Parathyroid adenoma (tissue), 2 donors: ENCODE measurements at regions not wholly inside any gene's neighbourhood (a gene's known extent, or its start where the extent isn't known, plus 50 kb on each side); places are given as distances from the start of the nearest gene placed in this dataset.

Experiments used
- H2AFZ ChIP-seq: fragments of 300-600 bp; sonication (generic); one replicate; pipeline ENCODE4 v1.7.0; 2017; ENCODE audit warnings: antibody characterized with exemption, mild to moderate bottlenecking
- H3K27ac ChIP-seq: fragments of 300-600 bp; sonication (generic); one replicate; pipeline ENCODE4 v1.7.0; 2017
- H3K27me3 ChIP-seq: fragments of 300-600 bp; sonication (generic); one replicate; pipeline ENCODE4 v1.7.0; 2017; ENCODE audit warnings: low read length; ENCODE audit not compliant: control insufficient read depth, insufficient read depth
- H3K36me3 ChIP-seq: fragments of 300-600 bp; sonication (generic); one replicate; pipeline ENCODE4 v1.7.0; 2017; ENCODE audit warnings: low read length; ENCODE audit not compliant: control insufficient read depth, insufficient read depth
- H3K4me1 ChIP-seq: fragments of 300-600 bp; sonication (generic); one replicate; pipeline ENCODE4 v1.7.0; 2017; ENCODE audit warnings: control low read depth
- H3K4me2 ChIP-seq: fragments of 300-600 bp; sonication (generic); one replicate; pipeline ENCODE4 v1.7.0; 2017; ENCODE audit warnings: low read length
- H3K4me3 ChIP-seq: fragments of 300-600 bp; sonication (generic); one replicate; pipeline ENCODE4 v1.7.0; 2017; ENCODE audit warnings: low read depth, low read length
- H3K79me2 ChIP-seq: fragments of 300-600 bp; sonication (generic); one replicate; pipeline ENCODE4 v1.7.0; 2017; ENCODE audit warnings: control low read depth
- H3K9ac ChIP-seq: fragments of 300-600 bp; sonication (generic); one replicate; pipeline ENCODE4 v1.7.0; 2017; ENCODE audit warnings: mild to moderate bottlenecking
- H3K9me3 ChIP-seq: fragments of 300-600 bp; sonication (generic); one replicate; pipeline ENCODE4 v1.7.0; 2017; ENCODE audit warnings: low read length; ENCODE audit not compliant: control insufficient read depth
- TF ChIP-seq, protein P1 (sequence below): fragments of 300-600 bp; sonication (generic); IDR thresholded peaks from one replicate; pipeline ENCODE4 v1.7.0; 2017; ENCODE audit warnings: antibody characterized with exemption, mild to moderate bottlenecking
- donor health status: primary hyperparathyroidism.

- H3K27ac ChIP-seq = no peak overlapping the region
- TF ChIP-seq, protein P1, sequence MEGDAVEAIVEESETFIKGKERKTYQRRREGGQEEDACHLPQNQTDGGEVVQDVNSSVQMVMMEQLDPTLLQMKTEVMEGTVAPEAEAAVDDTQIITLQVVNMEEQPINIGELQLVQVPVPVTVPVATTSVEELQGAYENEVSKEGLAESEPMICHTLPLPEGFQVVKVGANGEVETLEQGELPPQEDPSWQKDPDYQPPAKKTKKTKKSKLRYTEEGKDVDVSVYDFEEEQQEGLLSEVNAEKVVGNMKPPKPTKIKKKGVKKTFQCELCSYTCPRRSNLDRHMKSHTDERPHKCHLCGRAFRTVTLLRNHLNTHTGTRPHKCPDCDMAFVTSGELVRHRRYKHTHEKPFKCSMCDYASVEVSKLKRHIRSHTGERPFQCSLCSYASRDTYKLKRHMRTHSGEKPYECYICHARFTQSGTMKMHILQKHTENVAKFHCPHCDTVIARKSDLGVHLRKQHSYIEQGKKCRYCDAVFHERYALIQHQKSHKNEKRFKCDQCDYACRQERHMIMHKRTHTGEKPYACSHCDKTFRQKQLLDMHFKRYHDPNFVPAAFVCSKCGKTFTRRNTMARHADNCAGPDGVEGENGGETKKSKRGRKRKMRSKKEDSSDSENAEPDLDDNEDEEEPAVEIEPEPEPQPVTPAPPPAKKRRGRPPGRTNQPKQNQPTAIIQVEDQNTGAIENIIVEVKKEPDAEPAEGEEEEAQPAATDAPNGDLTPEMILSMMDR = no peak
- H3K27me3 ChIP-seq = no peaks in the 10 kb centered on the region
- no peak overlapping the region for H3K4me3 ChIP-seq
- no peaks in the 10 kb centered on the region for H3K4me1 ChIP-seq
- H2AFZ ChIP-seq = no peak overlapping the region
- no peaks in the 10 kb centered on the region for H3K79me2 ChIP-seq
- no peak overlapping the region for H3K9ac ChIP-seq
- H3K4me2 ChIP-seq = no peak overlapping the region
- no peaks in the 10 kb centered on the region for H3K9me3 ChIP-seq
- no peaks in the 10 kb centered on the region for H3K36me3 ChIP-seq
Measured at GRCh38 chr10:2658780-2659179, 408.6 kb upstream of the PFKP start.

DNA sequence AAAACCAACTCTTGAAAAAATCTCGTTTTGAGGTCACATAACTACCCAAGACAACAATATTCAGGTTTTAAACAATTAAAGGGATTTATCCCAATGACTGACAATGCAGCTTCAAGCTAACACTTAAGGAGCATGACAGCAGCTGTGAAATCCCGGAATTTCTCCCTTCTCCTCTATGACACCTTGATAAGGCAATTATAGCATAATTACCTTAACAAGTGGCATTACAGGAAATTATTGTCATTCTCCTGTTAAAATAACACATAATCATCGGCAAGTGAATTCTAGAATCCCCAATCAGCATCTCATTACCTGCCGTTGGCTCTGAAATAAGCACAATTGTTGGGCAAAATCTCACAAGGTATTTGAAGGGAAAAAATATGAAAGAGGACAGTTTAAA lies 417.0 kb upstream of the PFKP start:
- Histone ChIP-seq H3K36me3 (no peaks in the 10 kb centered on the region), H3K4me1 (no peaks in the 10 kb centered on the region), H3K9ac (no peak overlapping the region), H3K27me3 (no peaks in the 10 kb centered on the region), H3K4me2 (no peak overlapping the region), H3K4me3 (no peak overlapping the region), H3K79me2 (no peaks in the 10 kb centered on the region), H3K9me3 (no peaks in the 10 kb centered on the region), H3K27ac (no peak overlapping the region), H2AFZ (no peak overlapping the region)
- TF ChIP-seq, protein P1 = no peak

- no peaks in the 10 kb centered on the region for H3K79me2 ChIP-seq
- no peak overlapping the region for H3K27ac ChIP-seq
- H3K4me3 ChIP-seq = no peak overlapping the region
- no peaks in the 10 kb centered on the region for H3K36me3 ChIP-seq
- H3K4me2 ChIP-seq = no peak overlapping the region
- no peak overlapping the region for H2AFZ ChIP-seq
- TF ChIP-seq, protein P1 = no peak
- H3K27me3 ChIP-seq = no peaks in the 10 kb centered on the region
- no peak overlapping the region for H3K9ac ChIP-seq
- no peaks in the 10 kb centered on the region for H3K9me3 ChIP-seq
- no peaks in the 10 kb centered on the region for H3K4me1 ChIP-seq
Measured at GRCh38 chr10:2641028-2641427, 426.3 kb upstream of the PFKP start.

GRCh38 chr10:2633630-2634029 lies 433.7 kb upstream of the PFKP start:
- no peaks in the 10 kb centered on the region for H3K36me3 ChIP-seq
- H3K79me2 ChIP-seq = no peaks in the 10 kb centered on the region
- H3K4me2 ChIP-seq = no peak overlapping the region
- TF ChIP-seq, protein P1 = no peak
- no peaks in the 10 kb centered on the region for H3K9me3 ChIP-seq
- no peaks in the 10 kb centered on the region for H3K27me3 ChIP-seq
- H3K9ac ChIP-seq = no peak overlapping the region
- no peaks in the 10 kb centered on the region for H3K4me1 ChIP-seq
- H3K27ac ChIP-seq = no peak overlapping the region
- no peak overlapping the region for H3K4me3 ChIP-seq
- no peak overlapping the region for H2AFZ ChIP-seq

- Histone ChIP-seq H3K4me1 (no peaks in the 10 kb centered on the region), H3K27ac (no peak overlapping the region), H3K36me3 (no peaks in the 10 kb centered on the region), H3K27me3 (no peaks in the 10 kb centered on the region), H3K79me2 (no peaks in the 10 kb centered on the region), H3K9me3 (no peaks in the 10 kb centered on the region), H3K4me3 (no peak overlapping the region), H3K4me2 (no peak overlapping the region), H3K9ac (no peak overlapping the region), H2AFZ (no peak overlapping the region)
- TF ChIP-seq, protein P1 = no peak
Measured at GRCh38 chr10:2631557-2632205, 435.7 kb upstream of the PFKP start.
